ENCODE measurements at regions not wholly inside any gene's neighbourhood (a gene's known extent, or its start where the extent isn't known, plus 50 kb on each side); places are given as distances from the start of the nearest gene placed in this dataset.

DNA sequence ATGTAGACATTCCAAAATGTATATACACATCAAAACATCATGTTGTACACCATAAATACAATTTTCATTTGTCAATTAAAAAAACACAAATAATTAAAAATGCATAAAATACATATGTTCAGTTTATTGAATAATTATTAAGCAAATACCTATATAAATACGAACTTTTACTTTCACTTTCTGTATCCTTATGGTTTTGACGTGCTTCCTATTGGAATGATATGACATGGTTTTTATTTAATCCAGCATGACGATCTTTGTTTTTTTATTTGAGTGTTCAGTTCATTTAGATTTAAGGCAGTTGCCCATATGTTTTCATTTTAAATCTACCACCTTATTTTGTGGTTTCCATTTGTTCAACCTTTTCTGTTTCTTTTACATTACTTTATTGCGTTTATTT lies 198.3 kb upstream of the PLET1 start:
- Histone ChIP-seq H4K20me1 (ENCODE audit: insufficient read depth, low read length) (no peaks in the 10 kb centered on the region), H3K79me2 (ENCODE audit: low read length) (no peaks in the 10 kb centered on the region), H3K9ac (ENCODE audit: low read length) (no peak overlapping the region), H3K4me1 (ENCODE audit: low read length) (no peaks in the 10 kb centered on the region), H3K9me3 (ENCODE audit: insufficient read depth, low read length) (no peaks in the 10 kb centered on the region), H3K27me3 (ENCODE audit: low read depth, low read length) (0 out of 2 replicates have a peak, but pooled peaks cover 4% of the 10 kb centered on the region), H3K4me2 (ENCODE audit: low read length) (peak overlapping the region; percentile 43), H2AFZ (ENCODE audit: low read depth, low read length) (no peak overlapping the region), H3K36me3 (replicated peaks; ENCODE audit: low read depth, low read length) (no peaks in the 10 kb centered on the region), H3K4me3 (ENCODE audit: low read length) (peak overlapping the region; percentile 64), H3K27ac (ENCODE audit: low read length) (no peak overlapping the region)
- TF ChIP-seq, protein P1, sequence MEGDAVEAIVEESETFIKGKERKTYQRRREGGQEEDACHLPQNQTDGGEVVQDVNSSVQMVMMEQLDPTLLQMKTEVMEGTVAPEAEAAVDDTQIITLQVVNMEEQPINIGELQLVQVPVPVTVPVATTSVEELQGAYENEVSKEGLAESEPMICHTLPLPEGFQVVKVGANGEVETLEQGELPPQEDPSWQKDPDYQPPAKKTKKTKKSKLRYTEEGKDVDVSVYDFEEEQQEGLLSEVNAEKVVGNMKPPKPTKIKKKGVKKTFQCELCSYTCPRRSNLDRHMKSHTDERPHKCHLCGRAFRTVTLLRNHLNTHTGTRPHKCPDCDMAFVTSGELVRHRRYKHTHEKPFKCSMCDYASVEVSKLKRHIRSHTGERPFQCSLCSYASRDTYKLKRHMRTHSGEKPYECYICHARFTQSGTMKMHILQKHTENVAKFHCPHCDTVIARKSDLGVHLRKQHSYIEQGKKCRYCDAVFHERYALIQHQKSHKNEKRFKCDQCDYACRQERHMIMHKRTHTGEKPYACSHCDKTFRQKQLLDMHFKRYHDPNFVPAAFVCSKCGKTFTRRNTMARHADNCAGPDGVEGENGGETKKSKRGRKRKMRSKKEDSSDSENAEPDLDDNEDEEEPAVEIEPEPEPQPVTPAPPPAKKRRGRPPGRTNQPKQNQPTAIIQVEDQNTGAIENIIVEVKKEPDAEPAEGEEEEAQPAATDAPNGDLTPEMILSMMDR (IDR thresholded peaks at IDR 0.05; ENCODE audit: low read depth, low read length) = no peak
- no peak for TF ChIP-seq EZH2phosphoT487 (IDR thresholded peaks at IDR 0.05; ENCODE audit: low read depth)

DNA sequence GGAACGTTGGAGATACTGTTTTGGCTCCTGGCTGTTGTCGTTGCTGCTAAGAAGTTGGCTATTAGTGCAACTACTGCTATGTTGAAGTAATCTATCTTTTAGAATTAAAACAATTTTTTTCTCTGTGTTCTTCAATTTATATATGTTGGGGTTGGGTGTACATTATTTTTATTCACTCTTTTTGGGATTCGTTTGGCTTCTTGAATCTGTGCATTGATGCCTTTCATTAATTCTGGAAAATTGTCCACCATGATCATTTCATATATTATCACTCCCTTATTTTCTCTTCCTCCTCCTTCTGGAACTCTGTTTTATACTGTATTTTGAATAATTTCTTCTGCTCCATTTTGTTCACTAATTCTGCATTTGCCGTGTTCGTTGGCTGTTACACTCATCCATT lies 199.5 kb upstream of the PLET1 start:
- Histone ChIP-seq H3K36me3 (replicated peaks; ENCODE audit: low read depth, low read length) (no peaks in the 10 kb centered on the region), H3K4me1 (ENCODE audit: low read length) (no peaks in the 10 kb centered on the region), H3K9ac (ENCODE audit: low read length) (no peak overlapping the region), H2AFZ (ENCODE audit: low read depth, low read length) (no peak overlapping the region), H3K79me2 (ENCODE audit: low read length) (no peaks in the 10 kb centered on the region), H3K27ac (ENCODE audit: low read length) (no peak overlapping the region), H3K4me3 (ENCODE audit: low read length) (no peak overlapping the region), H3K9me3 (ENCODE audit: insufficient read depth, low read length) (no peaks in the 10 kb centered on the region), H3K27me3 (ENCODE audit: low read depth, low read length) (0 out of 2 replicates have a peak, but pooled peaks cover 4% of the 10 kb centered on the region), H4K20me1 (ENCODE audit: insufficient read depth, low read length) (no peaks in the 10 kb centered on the region), H3K4me2 (ENCODE audit: low read length) (no peak overlapping the region)
- TF ChIP-seq EZH2phosphoT487 (IDR thresholded peaks at IDR 0.05; ENCODE audit: low read depth) = no peak
- TF ChIP-seq, protein P1 (IDR thresholded peaks at IDR 0.05; ENCODE audit: low read depth, low read length) = no peak

DNA sequence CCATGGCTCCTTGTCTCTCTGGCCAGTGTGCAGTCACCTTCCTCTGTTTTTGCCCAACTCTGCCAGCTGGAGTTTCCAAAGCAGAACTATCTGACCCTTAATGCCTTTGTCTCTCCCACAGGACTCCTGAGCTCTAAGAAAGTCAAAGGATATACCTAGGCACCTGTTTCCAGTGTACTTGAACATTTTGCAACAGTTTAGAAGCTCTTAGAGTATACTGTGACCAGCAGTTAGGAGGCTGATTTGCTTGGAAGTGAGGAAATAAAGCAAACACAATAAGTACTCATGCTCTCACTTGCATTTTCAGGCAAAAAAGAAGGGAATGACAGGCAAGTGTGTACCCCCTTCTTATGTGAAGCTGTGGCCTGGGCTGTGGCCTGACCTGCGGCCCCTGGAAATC lies 204.3 kb upstream of the PLET1 start:
- TF ChIP-seq, protein P1 (IDR thresholded peaks at IDR 0.05; ENCODE audit: low read depth, low read length) = no peak
- TF ChIP-seq EZH2phosphoT487 (IDR thresholded peaks at IDR 0.05; ENCODE audit: low read depth) = no peak
- Histone ChIP-seq H3K36me3 (replicated peaks; ENCODE audit: low read depth, low read length) (no peaks in the 10 kb centered on the region), H3K4me2 (ENCODE audit: low read length) (no peak overlapping the region), H3K4me1 (ENCODE audit: low read length) (no peaks in the 10 kb centered on the region), H3K9me3 (ENCODE audit: insufficient read depth, low read length) (no peaks in the 10 kb centered on the region), H3K27ac (ENCODE audit: low read length) (no peak overlapping the region), H3K9ac (ENCODE audit: low read length) (no peak overlapping the region), H3K4me3 (ENCODE audit: low read length) (no peak overlapping the region), H3K27me3 (ENCODE audit: low read depth, low read length) (peaks cover 5% of the 10 kb centered on the region; the same call in 1 of the 2 replicates), H4K20me1 (ENCODE audit: insufficient read depth, low read length) (no peaks in the 10 kb centered on the region), H2AFZ (ENCODE audit: low read depth, low read length) (no peak overlapping the region), H3K79me2 (ENCODE audit: low read length) (no peaks in the 10 kb centered on the region)

DNA sequence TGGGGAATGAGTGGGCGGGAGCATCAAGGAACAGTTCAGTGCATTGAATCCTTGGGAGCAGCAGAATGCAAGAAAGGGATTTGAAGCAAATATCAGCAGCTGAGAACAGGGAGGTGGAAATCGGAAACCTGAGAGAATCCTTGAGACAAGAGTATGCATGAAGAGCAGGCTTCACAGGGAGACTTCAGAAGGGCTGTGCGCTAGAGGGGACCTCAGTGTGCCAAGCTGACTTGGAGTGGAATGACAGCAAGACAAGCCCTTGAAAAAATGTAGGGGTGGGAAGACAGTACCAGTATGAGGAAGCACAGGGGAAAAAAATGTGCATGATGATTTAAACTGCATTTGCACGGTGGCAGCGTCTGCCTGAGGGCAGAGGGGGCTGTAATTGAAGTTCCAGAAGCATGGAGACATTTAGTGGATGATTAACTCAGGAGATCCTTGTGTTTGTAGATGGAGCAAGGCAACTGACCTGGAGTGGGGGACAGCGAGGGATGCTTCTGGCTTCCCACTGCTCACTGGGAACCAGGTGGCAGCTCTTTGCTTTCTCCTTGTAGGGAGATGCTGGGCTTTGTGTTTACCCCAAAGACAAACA lies 204.9 kb upstream of the PLET1 start:
- Histone ChIP-seq H3K9ac (ENCODE audit: low read length) (no peak overlapping the region), H3K4me1 (ENCODE audit: low read length) (no peaks in the 10 kb centered on the region), H3K4me3 (ENCODE audit: low read length) (no peak overlapping the region), H4K20me1 (ENCODE audit: insufficient read depth, low read length) (no peaks in the 10 kb centered on the region), H3K27ac (ENCODE audit: low read length) (no peak overlapping the region), H3K27me3 (ENCODE audit: low read depth, low read length) (peaks cover 5% of the 10 kb centered on the region; the same call in 1 of the 2 replicates), H3K4me2 (ENCODE audit: low read length) (no peak overlapping the region), H2AFZ (ENCODE audit: low read depth, low read length) (no peak overlapping the region), H3K79me2 (ENCODE audit: low read length) (no peaks in the 10 kb centered on the region), H3K36me3 (replicated peaks; ENCODE audit: low read depth, low read length) (no peaks in the 10 kb centered on the region), H3K9me3 (ENCODE audit: insufficient read depth, low read length) (no peaks in the 10 kb centered on the region)
- TF ChIP-seq, protein P1 (IDR thresholded peaks at IDR 0.05; ENCODE audit: low read depth, low read length) = no peak
- TF ChIP-seq EZH2phosphoT487 (IDR thresholded peaks at IDR 0.05; ENCODE audit: low read depth) = no peak

Data from OCI-LY3 (cell line).